Keratinocyte (primary cell): ENCODE measurements at regions not wholly inside any gene's neighbourhood (a gene's known extent, or its start where the extent isn't known, plus 50 kb on each side); places are given as distances from the start of the nearest gene placed in this dataset.

Experiments
- DNase-seq: peaks from one replicate; pipeline ENCODE4 v3.0.0-alpha.2; 2011; ENCODE audit warnings: low read depth, missing footprints, low spot score
- FAIRE-seq: peaks from 2 replicates; lab custom pipeline; 2011; peaks lifted over from hg19 to GRCh38; lab: Jason Lieb, UNC
- H2AFZ ChIP-seq: 2 replicates; pipeline ENCODE4 v1.6.0; 2012; ENCODE audit warnings: low read length, control low read depth, inconsistent platforms; ENCODE audit not compliant: control insufficient read depth
- H3K27ac ChIP-seq: 2 replicates; pipeline ENCODE4 v1.5.1; 2011; ENCODE audit warnings: low read length; ENCODE audit not compliant: control insufficient read depth, insufficient read depth
- H3K27me3 ChIP-seq: 3 replicates; pipeline ENCODE4 v1.6.0; 2011; ENCODE audit warnings: low read length; ENCODE audit not compliant: control insufficient read depth, insufficient read depth; ENCODE audit errors: extremely low read depth
- H3K36me3 ChIP-seq, 2 experiments: 2 replicates in 1 of 2; 3 replicates in 1 of 2; pipeline ENCODE4 v1.5.1; 2011; ENCODE audit warnings: low read length in 2 of 2, mild to moderate bottlenecking in 1 of 2; ENCODE audit not compliant: control insufficient read depth in 2 of 2, insufficient read depth in 2 of 2; ENCODE audit errors: extremely low read depth in 1 of 2
- H3K4me1 ChIP-seq: 3 replicates; pipeline ENCODE4 v1.5.1; 2011; ENCODE audit warnings: low read length; ENCODE audit not compliant: control insufficient read depth, insufficient read depth; ENCODE audit errors: extremely low read depth
- H3K4me2 ChIP-seq: 3 replicates; pipeline ENCODE4 v1.6.0; 2011; ENCODE audit warnings: low read depth, low read length; ENCODE audit not compliant: control insufficient read depth, insufficient read depth; ENCODE audit errors: extremely low read depth
- H3K4me3 ChIP-seq, 3 experiments: fragments of 200-600 bp in 1 of 3; sonication (generic) in 1 of 3; 2 replicates in 2 of 3; 3 replicates in 1 of 3; pipeline ENCODE4 v1.5.1; 2011 to 2016; ENCODE audit warnings: low read length in 3 of 3, mild to moderate bottlenecking in 3 of 3, control low read depth in 2 of 3, inconsistent platforms in 1 of 3, low read depth in 1 of 3, mixed read lengths in 1 of 3, mixed run types in 1 of 3, moderate library complexity in 1 of 3; ENCODE audit not compliant: control insufficient read depth in 2 of 3, insufficient read depth in 2 of 3; ENCODE audit errors: extremely low read depth in 1 of 3
- H3K79me2 ChIP-seq: 2 replicates; pipeline ENCODE4 v1.6.0; 2012; ENCODE audit warnings: low read length; ENCODE audit not compliant: control insufficient read depth, insufficient read depth
- H3K9ac ChIP-seq: 3 replicates; pipeline ENCODE4 v1.6.0; 2011; ENCODE audit warnings: low read length; ENCODE audit not compliant: control insufficient read depth, insufficient read depth; ENCODE audit errors: extremely low read depth
- H3K9me1 ChIP-seq: 3 replicates; pipeline ENCODE4 v1.6.0; 2011; ENCODE audit warnings: low read length; ENCODE audit not compliant: control insufficient read depth, insufficient read depth; ENCODE audit errors: extremely low read depth
- H3K9me3 ChIP-seq: 2 replicates; pipeline ENCODE4 v1.5.1; 2012; ENCODE audit warnings: low read depth, low read length; ENCODE audit not compliant: control insufficient read depth
- H4K20me1 ChIP-seq: 3 replicates; pipeline ENCODE4 v1.6.0; 2011; ENCODE audit warnings: low read length; ENCODE audit not compliant: control insufficient read depth, insufficient read depth; ENCODE audit errors: extremely low read depth
- EZH2 ChIP-seq: IDR thresholded peaks from one replicate; pipeline ENCODE4 v1.6.1; 2012; ENCODE audit warnings: inconsistent platforms, mild to moderate bottlenecking, low read length, moderate library complexity
- dilution Hi-C: fragments of 300-500 bp; cut with MboI; formaldehyde crosslinking; loops from one replicate; pipeline ENCODE4 v1.7.0; 2020; ENCODE audit warnings: low sequenced_read_pairs; ENCODE audit not compliant: extremely low pct_ligation_motif_present
- TF ChIP-seq, protein P1 (sequence below), 3 experiments: IDR thresholded peaks in 1 of 3; conservative IDR thresholded peaks in 1 of 3; optimal IDR thresholded peaks in 1 of 3; 2 replicates in 2 of 3; 3 replicates in 1 of 3; pipeline versions ENCODE3 to v1.5.1; 2011; ENCODE audit warnings: low read length in 3 of 3, mild to moderate bottlenecking in 3 of 3, moderate library complexity in 2 of 3, control low read depth in 1 of 3, inconsistent platforms in 1 of 3; ENCODE audit not compliant: insufficient read depth in 2 of 3; ENCODE audit errors: extremely low read depth in 1 of 3

DNA sequence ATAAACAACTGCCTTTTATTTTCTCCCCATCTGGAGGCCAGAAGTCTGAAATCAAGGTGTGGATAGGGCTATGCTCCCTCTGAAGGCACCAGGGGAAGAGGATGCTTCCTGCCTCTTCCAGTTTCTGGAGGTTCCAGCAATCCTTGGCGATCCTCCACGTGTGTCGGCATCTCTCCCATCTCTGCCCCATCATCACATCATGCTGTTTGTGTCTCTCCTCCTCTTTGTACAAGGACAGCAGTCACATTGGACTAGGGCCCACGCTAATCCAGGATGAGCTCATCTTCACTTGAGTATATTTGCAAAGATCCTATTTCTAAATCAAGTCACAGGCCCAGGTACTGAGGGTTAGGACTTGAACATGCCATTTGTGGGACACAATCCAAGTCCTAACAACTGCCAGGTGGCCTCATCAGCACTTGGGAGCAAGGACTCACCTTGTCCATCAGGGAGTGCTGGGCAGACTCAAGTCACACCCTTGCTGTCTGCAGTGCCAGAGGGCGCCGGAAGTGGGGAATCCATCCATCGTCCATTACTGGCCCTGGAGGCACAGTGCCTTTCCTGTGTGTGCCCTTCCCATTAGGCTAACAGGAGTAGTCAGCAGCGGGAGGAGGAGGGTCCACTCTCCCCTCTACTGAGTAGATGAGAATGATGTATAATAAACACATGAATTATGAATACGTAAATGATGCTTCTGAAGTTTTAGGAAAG, 185.4 kb upstream of the AJAP1 start:
- Histone ChIP-seq H3K27me3 (no peaks in the 10 kb centered on the region), H4K20me1 (no peaks in the 10 kb centered on the region), H3K4me2 (no peak overlapping the region), H3K79me2 (no peaks in the 10 kb centered on the region), H3K4me3 (no peak overlapping the region), H3K9me1 (no peaks in the 10 kb centered on the region), H3K9ac (no peak overlapping the region), H3K4me1 (no peaks in the 10 kb centered on the region), H3K27ac (no peak overlapping the region), H3K9me3 (peaks cover 8% of the 10 kb centered on the region), H2AFZ (no peak overlapping the region), H3K36me3 (no peaks in the 10 kb centered on the region)
- no peak for TF ChIP-seq EZH2
- TF ChIP-seq, protein P1, sequence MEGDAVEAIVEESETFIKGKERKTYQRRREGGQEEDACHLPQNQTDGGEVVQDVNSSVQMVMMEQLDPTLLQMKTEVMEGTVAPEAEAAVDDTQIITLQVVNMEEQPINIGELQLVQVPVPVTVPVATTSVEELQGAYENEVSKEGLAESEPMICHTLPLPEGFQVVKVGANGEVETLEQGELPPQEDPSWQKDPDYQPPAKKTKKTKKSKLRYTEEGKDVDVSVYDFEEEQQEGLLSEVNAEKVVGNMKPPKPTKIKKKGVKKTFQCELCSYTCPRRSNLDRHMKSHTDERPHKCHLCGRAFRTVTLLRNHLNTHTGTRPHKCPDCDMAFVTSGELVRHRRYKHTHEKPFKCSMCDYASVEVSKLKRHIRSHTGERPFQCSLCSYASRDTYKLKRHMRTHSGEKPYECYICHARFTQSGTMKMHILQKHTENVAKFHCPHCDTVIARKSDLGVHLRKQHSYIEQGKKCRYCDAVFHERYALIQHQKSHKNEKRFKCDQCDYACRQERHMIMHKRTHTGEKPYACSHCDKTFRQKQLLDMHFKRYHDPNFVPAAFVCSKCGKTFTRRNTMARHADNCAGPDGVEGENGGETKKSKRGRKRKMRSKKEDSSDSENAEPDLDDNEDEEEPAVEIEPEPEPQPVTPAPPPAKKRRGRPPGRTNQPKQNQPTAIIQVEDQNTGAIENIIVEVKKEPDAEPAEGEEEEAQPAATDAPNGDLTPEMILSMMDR (optimal IDR thresholded peaks at IDR 0.05 in 1 of 3, IDR thresholded peaks at IDR 0.05 in 1 of 3, conservative IDR thresholded peaks at IDR 0.05 in 1 of 3; ENCODE audit: extremely low read depth in 1 of 3, insufficient read depth in 2 of 3, low read length in 3 of 3), result no peak
- no peak for DNase-seq
- no peak for FAIRE-seq
- dilution Hi-C loops, result no loop called here

- Histone ChIP-seq H2AFZ (no peak overlapping the region), H3K27me3 (no peaks in the 10 kb centered on the region), H3K4me2 (no peak overlapping the region), H3K36me3 (no peaks in the 10 kb centered on the region), H3K9me3 (peaks cover 4% of the 10 kb centered on the region), H3K4me1 (no peaks in the 10 kb centered on the region), H3K9ac (no peak overlapping the region), H4K20me1 (no peaks in the 10 kb centered on the region), H3K4me3 (no peak overlapping the region), H3K79me2 (no peaks in the 10 kb centered on the region), H3K9me1 (no peaks in the 10 kb centered on the region), H3K27ac (no peak overlapping the region)
- FAIRE-seq, result no peak
- no peak for DNase-seq
- TF ChIP-seq, protein P1 (optimal IDR thresholded peaks at IDR 0.05 in 1 of 3, IDR thresholded peaks at IDR 0.05 in 1 of 3, conservative IDR thresholded peaks at IDR 0.05 in 1 of 3; ENCODE audit: extremely low read depth in 1 of 3, insufficient read depth in 2 of 3, low read length in 3 of 3), result no peak
- no peak for TF ChIP-seq EZH2
- dilution Hi-C loops, result no loop called here
Observed at GRCh38 chr1:4476394-4476793, 178.0 kb upstream of the AJAP1 start.
